G401 (cell line): ENCODE measurements at regions not wholly inside any gene's neighbourhood (a gene's known extent, or its start where the extent isn't known, plus 50 kb on each side); places are given as distances from the start of the nearest gene placed in this dataset.
"Not testable (repeated sequence)": the region's sequence is repeated elsewhere in the genome, so short reads cannot be mapped to it uniquely, and the experiment has no call there.

Experiments
- DNase-seq: peaks from one replicate; pipeline ENCODE4 v3.0.0-alpha.2; 2015; ENCODE audit warnings: low spot score
- in situ Hi-C: cut with HindIII; loops from 2 replicates; pipeline ENCODE4 v1.10.0; 2016; ENCODE audit warnings: low sequenced_read_pairs, mixed read lengths

DNA sequence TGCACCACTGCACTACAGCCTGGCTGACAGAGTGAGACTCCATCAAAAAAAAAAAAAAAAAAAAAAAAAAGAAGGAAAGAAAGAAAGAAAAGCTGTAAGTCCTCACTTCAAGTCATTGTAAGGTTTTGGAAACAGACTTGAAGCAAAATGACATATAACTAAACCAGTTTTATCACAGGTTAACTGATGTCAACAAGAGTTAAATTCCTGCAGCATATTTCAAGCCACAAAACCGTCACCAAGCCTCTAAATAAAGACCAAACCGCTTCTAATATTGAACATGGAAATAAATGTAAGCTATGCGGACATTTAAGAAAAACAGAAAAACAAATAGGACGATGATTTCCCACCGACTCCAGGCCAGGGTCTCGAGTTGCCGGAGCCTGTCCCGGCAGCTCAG, 88.9 kb upstream of the RPS6KA2 start:
- in situ Hi-C loops = no loop called here
- no peak for DNase-seq

DNA sequence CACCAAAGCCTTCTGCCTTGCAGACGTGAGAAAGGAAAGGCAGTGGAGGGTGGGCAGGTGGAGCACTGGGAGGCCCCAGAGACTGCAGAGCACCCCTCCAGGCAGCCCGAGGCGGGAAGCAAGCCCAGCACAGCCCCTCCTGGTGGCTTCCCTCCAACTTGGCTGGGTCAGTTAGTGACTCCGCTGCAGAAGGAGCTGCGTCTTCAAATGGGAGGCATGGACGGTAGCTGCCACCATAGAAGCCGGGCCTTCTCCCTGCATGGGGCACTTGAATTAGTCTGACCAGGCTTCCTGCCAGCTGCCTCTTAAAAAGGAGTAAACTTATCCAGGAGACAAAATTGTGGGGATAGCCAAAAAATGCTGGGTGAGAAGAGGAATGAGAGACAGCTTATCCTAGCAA, 88.0 kb upstream of the RPS6KA2 start:
- in situ Hi-C loops = no loop called here
- DNase-seq = peak; percentile 30

DNA sequence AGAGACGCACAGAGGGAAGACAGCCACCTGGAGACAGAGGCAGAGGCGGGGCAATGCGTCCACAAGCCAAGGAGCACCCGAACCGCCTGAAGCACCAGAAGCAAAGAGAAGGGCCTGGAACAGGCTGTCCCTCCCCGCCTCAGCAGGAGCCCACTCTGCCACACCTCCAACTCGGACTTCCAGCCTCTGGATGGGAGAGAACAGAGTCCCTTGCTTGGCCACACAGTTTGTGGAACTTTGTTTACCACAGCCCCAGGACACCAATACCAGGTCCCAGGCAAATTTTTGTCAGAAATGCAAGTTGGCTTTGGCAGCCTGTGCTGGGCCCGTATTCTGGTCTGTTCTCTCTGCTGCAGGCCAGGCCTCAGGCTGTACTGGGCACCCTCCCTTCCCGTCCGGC, 87.5 kb upstream of the RPS6KA2 start:
- DNase-seq = no peak
- in situ Hi-C loops = no loop called here

DNA sequence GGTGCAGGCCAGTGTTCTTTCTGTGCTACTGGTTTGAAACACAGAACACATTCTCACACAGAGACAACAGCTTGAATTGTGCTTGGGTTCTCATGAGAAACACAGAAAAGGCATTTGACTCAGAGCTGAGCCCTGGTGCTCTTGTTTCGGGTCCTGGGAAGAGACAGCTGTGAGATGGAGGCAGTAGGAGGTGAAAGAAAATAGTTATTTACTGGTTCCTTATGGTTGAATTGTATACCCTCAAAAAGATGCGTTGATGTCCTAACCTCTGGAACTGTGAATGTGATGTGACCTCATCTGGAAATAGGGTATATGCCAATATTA, 87.1 kb upstream of the RPS6KA2 start:
- DNase-seq = no peak
- in situ Hi-C loops = no loop called here

DNA sequence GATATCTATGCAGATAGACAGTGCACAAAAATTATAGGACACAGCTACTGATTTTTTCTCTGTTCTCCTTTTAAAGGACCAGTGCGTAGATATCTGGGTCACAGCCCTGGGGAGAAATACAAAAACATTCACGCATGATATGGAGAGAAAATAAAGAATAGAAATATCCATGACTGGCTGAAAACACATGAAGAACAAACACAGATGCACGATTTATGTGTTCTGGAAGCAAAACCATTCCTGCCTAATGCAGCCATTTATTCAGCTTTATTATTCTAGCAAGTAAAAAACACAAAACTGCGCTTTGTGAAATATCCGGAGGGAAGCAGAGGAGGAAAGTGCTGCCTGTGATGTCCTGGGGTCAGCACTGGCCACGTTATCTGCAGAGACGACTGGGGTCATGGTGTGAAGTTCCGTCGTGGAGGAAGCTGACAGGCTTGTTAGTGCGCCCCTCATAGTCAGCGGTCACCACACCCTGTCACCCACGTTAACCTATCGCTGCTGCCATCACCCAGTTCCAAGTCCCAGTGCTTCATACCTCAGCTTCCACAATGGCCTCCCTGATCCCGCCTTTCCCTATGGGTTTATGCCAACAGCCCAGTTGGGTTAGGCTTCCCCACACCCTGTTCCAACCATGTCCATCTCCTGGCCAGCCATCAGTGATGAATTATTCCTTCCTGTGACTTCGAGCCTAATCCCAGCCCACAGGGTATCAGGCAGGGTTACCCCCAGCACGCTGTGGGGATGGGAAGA, 86.6 kb upstream of the RPS6KA2 start:
- peak; percentile 19 for DNase-seq
- in situ Hi-C loops = no loop called here

DNA sequence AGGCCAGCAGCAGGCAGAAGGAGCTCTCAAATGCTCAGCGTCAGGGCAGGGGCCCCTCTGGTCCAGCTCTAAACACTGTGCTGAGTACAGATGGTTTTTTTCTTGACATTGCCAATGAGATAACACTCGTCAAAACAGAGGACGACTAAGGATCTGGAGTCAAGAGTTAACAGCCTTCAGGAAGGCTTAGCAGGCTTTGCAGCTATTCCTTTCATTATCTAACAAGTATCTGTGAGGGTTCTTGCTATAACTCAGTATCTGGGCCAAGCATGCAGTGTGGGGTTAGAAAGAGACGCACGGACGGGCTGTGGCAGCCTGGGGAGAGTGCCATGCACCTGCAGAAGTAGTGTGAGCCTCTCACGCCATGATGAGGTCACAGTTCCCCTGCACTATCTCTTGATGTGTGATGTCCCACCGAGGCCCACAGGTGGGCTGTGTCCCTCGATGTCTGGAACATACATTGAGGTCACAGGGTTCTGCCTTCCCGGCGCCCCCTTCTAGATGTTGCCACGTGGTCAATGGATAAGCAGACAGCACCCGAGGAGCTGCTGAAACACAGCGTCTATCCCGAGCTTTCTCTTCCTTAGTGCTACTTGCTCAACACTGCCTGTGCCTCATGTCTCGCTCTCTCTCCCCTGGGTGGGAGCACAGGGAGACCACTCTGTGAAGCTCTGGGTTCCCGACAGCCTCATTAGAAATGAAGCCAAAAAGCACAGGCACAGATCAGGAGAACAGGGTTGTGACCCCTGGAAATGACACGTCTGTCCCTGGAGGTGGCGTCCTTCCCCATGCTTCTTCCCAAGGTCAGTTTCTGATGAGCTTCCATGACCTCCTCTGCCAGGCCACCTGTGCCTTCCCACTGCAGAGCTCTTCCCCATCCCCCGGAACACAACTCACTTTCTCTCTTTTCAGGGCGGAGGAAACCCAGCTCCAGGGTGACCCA, 85.5 kb upstream of the RPS6KA2 start:
- no peak for DNase-seq
- in situ Hi-C loops = no loop called here

DNA sequence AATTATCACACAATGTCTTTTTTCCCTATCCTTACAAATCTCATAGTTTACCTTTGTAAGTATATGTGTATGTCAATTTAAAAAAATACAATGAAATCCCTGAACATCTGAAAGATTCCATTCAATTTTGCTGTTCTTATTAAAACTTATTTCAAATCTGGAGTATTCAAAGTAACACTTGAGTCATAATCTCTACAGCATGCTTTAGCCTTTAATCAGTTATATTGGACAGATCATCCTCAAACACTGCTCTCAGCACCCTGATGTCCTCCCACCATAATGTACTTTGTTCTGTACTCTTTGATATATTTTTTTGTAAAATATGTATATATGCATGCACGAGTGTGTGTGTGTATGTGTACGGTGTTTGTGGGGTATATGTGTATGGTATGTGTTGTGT, 83.0 kb upstream of the RPS6KA2 start:
- in situ Hi-C loops = no loop called here
- no peak for DNase-seq

DNA sequence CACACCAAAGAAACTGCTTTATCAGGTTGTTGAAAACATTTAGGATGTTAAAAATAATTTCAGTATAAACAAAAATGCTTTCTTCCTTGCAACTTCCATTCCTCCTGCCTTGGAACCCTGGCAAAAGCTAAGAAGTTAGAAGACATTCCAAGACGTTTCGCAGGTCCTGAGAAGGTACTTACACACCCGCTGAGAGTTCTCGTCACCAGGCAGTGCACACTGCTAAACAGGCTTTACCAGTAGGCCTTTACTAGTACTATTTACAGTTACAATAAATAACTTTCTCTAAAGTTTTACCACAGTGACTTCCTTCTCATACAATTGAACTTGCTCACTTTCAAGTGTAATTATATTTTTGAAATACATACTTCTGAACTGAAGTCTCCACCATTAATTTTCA, 81.4 kb upstream of the RPS6KA2 start:
- in situ Hi-C loops = no loop called here
- DNase-seq = no peak

DNA sequence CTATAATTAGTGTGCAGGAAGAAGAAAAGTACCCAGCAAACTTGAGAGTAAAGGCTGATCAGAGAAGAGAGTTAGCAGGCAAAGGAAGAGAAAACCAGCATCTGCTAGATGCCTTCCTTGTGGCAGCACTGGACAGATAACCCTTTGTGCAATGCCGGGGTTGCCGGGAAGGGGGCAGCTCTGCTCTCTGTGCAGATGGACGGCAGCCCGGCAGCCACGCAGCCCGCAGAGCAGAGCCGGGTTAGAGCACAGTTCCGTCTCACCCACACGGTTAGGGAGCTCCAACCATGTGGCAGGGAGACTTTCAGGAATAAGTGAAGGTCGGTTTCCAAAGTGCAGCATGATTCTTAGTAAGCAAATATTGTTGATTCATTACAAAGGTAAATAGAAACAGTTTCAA, 80.0 kb upstream of the RPS6KA2 start:
- DNase-seq = peak; percentile 42

DNA sequence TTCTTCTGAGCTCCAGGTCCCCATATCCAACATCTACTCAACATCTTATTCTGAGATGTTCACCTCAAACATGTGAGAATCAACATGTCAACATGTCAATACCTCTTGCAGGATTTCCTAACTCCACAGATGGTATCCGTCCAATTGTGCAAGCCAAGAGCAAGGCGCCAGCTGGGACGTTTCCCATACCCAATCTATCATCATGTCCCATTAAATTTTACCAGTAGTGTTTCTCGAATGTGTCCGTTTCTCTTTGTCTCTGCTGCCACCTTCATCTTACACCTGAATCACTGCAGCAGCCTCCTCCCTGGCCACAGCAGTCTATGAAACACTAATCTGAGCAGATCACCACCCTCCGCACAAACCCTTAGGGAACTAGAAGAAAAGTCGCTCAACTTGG, 78.0 kb upstream of the RPS6KA2 start:
- in situ Hi-C loops = no loop called here
- peak; percentile 23 for DNase-seq

More for the DNA sequence above, 80.0 kb upstream of the RPS6KA2 start:
- in situ Hi-C loops = no loop called here

DNA sequence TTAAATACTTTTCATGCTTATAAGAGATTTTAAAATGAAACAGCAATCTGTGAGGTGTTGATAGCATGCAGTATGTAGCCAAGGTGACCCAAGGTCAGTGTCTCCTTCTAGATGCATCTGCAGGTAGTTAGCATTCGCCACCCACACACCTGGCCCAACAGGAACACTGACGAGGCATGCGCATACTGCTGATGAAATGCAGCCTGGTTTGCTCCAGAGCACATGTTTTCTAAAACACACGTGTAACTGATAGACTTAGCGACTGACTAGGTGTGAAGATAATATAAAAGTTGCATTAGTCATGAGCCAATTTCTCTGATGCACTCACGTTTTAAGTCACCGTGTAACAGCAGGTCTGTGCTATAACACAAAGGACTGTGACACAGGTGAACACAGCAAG, 77.1 kb upstream of the RPS6KA2 start:
- in situ Hi-C loops = no loop called here
- DNase-seq = no peak

DNA sequence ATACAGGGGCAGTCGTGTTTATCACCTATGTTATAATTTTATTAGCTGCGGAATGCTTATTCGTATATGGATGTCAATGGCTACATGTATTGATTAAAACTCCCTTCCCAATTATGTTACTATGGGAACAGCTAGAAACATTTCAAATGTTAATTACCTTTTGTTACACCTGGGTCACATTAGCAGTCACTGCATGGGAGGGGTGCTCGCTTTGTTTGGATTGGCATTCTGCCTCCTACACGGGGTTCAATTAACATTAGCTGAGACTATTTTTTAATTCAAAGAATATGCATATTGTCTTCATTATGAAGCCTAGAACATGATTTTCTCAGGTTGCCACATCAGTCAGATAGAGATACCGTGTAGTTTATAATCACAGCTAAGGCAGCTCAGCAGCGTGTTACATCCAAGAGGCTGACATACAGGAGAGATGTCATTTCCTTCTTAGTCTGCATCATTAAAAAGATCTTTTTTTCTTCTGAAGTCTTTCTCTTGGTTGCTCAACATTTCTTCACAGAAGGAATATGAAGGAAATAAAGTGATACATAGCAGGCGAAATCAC, 76.2 kb upstream of the RPS6KA2 start:
- in situ Hi-C loops = no loop called here
- DNase-seq = no peak

DNA sequence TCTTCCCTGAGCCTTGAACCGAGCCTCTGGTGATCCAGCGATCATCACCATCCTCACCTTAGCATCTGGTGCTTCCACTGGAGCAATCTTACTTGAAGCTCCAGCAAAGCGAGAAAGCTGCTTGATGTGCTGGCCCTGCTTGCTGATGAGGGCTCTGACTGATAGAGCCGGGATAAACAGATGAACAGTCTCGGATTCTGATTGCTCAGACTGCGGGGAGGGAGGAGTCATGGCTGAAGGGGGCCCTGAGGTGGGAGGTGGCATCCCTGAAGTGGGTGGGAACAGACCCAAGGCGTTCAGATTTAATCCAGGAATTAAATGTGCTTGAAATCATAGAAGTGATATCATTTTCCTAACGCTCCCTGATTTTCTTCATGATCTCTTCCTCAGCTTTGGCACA, 74.4 kb upstream of the RPS6KA2 start:
- in situ Hi-C loops, DNase-seq: not testable (repeated sequence)

DNA sequence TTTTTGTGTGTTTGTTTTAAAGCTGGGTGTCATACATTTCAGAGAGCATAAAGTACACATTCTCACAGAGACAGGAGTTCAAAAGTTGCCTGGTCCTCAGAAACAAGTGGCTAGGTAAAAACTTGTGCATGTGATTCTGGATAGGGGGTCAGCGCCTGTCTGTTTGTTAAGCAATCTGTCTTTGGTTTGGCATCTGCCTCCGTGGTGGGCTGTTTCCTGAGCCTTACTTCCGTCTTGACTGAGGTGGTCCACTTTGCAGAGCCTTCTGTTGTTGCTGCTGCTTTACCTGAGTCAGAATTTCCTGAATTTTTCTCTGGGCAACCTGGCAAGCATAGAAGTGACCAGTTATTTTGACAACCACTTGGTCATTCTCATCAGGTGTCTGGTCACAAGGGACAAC, 73.8 kb upstream of the RPS6KA2 start:
- in situ Hi-C loops, DNase-seq: not testable (repeated sequence)

DNA sequence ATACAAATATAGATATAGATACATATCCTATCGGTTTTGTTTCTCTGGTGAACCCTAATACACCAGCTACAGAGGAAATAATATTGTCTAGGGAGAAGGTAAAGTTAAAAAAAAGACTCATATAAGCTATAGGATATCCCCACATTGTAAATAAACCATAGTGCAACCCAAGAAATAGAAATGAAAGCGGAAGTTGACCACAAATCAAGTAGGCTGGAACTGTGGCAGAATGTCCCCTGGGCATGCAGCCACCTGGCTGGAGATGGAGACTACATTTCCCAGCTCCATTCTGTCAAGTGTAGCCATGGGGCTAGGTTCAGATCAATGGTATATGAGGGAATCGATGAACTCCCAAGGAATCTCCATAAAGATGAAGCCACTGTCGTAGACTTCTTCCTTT, 70.1 kb upstream of the RPS6KA2 start:
- no peak for DNase-seq
- in situ Hi-C loops = no loop called here

DNA sequence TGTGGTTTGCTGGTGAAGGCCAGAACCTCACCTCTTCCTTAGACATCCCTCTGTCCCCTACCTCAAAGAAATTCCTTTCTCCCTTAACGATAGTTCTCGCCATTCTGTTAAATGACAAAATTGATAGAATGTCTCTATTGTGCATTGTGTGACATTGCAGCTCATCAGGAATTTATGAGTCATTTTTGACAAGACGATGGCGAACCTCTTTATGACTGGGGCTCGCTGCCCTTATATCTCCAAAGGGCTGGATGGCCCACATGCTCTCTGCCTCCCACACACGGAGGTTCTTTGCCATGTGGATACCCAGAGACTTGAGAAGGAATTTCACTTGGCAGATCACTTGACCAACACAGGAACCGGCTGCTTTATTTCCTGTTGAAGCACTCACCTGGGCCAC, 66.8 kb upstream of the RPS6KA2 start:
- DNase-seq = no peak
- in situ Hi-C loops = no loop called here

DNA sequence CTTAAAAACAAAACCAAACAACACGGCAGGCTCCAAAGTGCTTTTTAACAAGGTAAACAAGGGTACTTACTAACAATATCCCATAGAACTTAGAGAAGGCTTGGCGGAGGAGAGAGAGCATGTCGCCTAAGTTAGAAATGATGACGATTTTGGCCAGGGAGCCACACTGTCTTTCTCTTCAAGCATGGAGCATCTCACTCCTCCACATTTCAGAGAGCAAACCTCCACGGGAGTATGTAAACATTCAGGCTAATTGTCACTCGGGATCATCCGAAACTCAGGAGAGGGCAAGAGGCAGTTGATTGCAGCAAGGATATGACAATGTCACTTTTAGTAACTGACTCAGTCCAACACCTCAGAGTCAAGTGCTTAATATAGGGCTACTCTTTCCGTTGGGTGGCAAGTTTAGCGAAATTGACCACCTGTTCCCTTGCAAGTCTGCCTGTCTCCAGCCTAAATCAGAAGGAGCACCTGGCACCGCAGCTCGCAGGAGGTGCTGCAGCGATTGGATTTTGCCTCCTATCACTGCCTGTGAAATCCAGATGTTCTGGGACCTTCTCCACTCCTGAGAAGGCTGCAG, 65.8 kb upstream of the RPS6KA2 start:
- in situ Hi-C loops = no loop called here
- DNase-seq = no peak

DNA sequence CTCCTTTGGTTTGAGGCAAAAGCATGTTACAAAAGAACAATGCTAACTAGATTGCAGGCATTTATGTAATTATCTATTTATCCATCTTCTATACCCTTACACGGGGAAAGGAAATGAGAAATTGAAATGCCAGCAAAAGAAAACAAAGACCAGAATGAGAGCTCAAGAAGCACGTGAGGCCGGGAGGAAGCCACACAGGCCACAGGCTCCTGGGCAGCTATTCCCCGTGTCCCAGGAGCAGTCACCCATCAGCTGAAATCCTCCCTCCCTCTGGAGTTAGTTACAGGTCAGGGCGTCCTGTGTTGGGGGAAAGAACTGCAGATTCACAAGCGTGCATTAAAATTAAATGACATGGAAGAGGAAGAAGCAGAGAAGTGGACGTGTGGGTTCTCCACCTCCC, 64.7 kb upstream of the RPS6KA2 start:
- in situ Hi-C loops = no loop called here
- DNase-seq = peak; percentile 8

DNA sequence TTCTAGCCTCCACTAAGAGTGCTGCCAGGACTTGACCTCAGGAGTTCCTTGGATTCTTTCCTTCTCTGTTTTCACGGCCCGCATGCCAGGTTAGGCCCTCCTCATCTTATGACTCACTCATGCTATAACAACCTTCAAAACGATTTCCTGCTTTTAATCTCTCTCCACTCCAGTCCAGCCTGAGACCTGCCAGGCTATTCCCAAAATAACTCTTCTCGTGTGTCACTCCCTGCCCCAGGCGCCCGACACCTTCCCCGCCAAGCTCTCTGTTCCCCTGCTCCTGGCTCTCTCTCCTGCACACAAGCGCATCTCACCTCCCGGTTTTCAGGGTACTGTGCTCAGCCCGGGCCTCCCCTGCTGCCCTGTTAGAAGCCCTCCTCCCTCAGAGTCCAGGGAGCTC, 64.1 kb upstream of the RPS6KA2 start:
- in situ Hi-C loops = no loop called here
- DNase-seq = peak; percentile 64

DNA sequence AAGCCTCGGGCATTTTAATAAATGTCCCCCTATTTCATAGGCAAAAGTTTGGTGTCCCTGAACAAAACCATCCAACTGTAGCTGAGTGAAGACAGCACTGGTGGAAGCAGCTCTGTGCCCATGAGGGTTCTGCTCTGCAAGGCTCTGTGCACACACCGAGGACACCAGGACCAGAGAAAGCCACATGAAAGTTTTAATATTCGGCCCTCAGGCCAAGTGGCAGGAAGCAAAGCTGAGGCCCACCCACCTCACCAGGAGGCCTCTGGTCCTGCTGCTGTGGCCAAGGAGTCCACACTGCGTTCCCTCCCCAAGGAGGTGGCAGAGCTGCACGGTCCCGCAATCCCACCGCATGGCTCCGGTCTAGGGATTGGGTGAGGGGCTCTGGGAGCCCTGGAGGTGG, 62.6 kb upstream of the RPS6KA2 start:
- in situ Hi-C loops = no loop called here
- no peak for DNase-seq
